NCI-H446 treated with DMSO at 0.1 percent for 48 hours (cell line): ENCODE measurements at regions not wholly inside any gene's neighbourhood (a gene's known extent, or its start where the extent isn't known, plus 50 kb on each side); places are given as distances from the start of the nearest gene placed in this dataset.
"Not testable (repeated sequence)": the region's sequence is repeated elsewhere in the genome, so short reads cannot be mapped to it uniquely, and the experiment has no call there.

Experiments used
- DNase-seq: peaks from one replicate; lab custom pipeline; 2025; lab: John Stamatoyannopoulos, UW

DNA sequence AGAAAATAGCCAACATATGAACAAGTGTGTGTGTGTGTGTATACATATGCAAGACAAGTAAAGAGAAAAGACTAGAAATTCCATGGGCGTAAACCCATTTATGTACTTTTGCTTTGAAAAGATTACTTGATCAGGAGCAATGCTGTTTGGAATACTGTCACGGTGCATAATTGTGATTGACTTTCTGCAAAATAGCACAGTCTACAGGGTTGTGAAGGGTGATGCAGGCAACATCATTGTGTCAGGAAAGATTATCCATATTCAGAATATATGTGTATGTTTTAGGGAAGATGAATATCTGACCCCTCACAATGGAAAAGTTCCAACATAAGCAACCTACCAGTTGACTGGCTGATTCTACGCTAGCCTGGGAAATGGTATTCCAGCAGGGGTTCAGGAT is 307.7 kb downstream of the JRKL start:
- no peak for DNase-seq

DNA sequence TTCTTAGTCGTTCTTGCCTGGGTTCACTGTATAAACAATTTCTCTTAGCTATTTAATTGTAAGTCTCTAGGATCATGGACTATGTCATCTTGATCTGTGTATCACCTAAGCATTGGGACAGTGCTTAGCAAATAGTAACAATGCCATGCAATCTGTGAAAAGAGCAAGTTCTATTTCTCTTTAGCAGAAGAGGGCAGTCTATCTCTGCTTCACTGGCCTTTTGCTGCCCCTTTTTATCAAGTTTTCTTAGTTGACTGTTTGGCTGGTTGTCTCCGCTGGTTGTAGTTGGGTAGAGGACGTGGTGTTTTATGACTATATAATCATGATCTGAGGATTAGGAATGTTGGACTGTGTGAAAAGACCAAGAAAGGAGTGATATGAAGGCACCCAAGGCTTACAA is 315.0 kb downstream of the JRKL start:
- DNase-seq, result no peak

DNA sequence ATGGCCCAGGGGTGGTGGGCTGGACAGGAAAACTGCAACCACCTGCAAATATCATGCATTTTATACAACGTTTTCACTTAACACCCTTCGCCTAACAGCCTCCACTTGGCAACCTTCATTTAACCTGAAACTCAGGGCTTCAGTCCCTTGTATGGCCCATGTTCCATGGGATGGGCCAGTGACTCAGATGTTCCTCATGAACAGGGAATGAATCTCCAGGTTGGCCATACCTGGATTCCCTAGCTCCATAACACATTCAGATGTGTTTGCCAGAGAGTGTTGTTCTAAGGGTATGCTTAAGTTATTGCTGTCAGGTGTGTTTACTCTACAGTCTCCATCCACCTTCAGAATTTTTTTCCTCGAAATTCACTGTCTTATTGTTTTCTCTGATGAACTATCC is 316.9 kb downstream of the JRKL start:
- no peak for DNase-seq

DNA sequence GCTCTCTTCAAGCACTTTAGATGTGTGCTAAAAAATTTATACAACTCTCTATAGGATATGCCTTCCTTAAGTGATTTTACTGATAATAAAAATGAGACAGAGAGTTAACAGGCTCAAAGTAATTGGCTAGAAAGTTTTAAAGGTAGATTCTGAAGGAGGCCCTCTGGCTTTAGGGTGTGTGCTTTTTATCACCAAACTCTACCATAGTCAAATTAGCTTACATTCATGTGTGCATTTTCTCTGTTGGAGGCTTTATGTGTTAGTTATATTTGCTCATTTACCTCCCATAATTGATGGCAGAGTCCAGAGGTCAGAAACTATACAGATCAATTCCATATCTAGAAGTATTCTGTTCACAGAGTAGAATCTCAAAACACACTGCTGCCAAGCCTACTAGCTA is 317.5 kb downstream of the JRKL start:
- DNase-seq, result no peak

DNA sequence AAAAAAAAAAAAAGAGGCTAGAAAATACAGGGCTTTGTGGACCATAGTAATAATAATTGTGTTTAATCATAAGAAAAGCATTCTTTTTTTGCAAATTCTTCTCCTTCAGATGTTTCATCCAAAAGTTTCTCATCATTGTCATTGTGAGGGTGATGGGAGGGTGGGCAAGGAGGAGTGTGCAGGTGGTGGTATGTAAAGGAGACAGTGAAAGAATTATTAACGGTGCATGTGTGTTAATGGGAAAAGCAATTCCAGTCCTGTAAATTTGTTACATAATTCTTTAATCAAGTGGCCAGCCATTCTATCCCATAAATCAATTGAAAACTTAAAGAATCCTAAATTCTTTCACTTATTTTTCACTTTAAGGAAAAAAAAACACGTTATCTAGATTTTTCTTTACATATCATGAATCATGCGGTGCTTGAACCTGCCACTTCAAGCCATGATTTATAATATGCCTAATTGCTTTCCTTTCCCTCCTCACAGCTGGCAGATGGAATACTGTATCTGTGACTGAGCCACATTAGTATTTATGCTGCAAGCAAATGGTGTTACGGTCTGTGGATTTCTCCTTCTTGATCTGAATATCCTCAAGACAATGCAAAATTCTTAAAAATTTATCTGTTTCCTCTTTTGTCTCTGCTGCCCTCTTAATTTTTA is 318.5 kb downstream of the JRKL start:
- DNase-seq, result peak; percentile 55

DNA sequence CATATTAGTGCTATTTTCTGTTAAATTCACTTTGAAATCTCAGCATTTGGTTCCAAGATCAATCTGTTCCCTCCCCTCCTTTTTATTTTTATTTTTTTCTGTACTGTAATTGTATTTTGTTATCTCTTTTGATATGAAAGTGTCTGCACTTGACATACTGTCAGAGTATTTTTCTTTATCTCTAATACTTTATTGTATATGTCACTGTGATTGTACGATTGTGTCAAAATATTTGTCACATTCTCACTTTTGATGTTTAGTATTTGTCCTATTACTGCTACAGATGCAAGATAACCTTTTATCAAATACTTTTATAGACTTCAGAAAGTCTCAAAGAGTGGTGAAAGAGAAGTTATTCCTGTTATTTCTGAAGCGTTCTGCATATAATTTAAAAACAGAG is 323.5 kb downstream of the JRKL start:
- no peak for DNase-seq

DNA sequence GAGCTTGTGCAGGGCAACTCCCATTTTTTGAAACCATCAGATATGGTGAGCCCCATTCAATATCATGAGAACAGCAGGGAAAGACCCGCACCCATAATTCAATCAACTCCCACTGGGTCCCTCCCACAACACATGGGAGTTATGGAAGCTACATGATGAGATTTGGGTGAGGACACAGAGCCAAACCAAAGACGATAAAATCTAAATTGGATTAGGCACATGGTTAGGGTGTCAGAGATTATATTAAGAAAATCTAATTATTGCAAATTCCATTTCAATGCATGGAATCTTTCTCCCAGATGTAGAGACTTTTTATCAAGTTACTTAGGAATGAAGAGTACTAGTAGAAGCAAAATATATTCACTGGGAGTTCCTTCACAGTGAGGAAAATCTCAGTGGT is 324.9 kb downstream of the JRKL start:
- DNase-seq, result no peak

DNA sequence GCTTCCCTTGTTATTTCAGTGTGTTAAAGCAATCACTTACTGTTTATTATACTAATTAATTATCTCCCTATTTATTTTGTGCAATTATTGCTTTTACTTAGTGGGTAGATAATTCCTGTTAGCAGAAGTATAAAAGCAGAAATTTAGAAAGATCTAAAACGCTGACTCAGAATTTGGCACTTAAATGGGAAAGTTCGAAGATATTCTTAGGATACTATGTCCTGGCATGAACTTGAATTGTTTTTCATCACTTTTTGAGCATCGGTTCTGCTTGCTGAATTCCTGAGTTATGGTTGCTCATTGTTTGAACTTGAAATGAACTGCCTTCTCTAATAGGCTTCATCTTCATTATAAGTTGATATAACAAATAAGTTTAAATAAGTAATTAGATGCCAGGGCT is 325.4 kb downstream of the JRKL start:
- no peak for DNase-seq

DNA sequence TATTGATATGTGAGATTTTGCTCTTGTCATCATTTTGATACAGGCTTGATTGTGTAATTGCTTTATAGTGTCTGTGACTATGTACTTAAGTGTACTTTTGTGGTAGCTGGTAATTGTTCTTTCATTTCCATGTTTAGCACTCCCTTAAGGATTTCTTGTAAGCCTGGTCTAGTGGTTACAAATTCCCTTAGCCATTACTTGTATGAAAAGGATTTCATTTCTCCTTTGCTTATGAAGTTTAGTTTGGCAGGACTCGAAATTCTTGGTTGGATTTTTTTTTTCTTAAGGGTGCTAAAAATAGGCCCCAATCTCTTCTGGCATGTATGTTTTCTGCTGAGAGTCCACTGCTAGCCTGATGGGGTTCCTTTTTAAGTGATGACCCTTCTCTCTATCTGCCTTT is 346.8 kb downstream of the JRKL start:
- no peak for DNase-seq

DNA sequence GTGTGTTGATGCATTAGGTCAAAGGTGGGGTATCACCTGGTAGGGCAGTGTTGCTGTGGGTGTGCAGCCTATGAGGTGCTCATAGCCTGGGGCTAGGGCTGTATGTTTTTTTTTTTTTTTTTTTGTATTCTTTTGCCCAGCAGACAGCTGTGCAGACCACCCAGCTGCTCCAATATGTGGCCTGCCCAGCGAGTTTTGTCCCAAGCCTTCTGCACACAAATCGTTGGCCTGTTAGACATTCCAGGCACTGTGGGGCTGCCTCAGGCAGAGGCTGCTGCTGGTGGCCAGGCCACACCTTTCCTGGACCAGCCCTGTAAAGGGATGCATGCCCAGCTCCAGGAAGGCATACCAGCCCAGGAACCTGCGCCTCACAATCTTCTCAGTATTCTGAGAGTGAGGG is 348.5 kb downstream of the JRKL start:
- no peak for DNase-seq

DNA sequence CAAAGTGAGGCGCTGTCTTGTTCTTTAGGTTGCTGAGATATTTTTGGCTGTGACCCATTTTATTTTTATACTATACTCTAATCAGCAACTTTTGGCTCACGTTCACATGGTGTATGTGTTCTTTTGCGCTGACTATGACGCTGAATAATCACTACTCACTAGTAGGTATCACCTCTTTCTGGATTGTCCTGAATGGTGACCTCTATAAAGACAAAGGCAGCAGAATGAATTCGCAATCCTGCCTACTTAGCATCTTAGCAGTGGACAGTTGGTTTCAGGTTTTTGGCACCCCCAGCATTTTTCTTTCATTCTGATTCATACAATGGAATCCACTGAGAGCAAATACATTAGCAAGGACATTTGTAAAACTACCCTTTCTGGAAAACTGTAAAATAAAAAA is 351.3 kb downstream of the JRKL start:
- DNase-seq, result no peak

DNA sequence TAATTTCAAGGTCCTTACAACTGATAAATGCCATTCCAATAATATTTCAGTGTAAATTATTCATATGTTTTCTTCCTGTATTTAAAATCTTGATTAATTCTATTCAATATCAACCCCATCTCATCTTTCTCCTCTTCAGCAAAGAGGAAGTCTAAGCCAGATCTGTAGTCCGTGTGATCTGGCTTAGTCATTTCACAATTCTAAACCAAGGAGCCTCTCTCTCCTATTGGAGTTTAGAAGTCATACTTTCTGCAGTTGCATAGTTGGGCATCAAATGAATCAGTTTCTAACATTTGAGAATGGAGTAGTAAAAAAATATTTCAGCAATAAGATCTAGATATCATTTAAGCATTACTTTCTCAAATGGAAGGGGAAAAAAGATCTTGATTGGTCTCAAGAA is 354.9 kb downstream of the JRKL start:
- DNase-seq, result no peak

DNA sequence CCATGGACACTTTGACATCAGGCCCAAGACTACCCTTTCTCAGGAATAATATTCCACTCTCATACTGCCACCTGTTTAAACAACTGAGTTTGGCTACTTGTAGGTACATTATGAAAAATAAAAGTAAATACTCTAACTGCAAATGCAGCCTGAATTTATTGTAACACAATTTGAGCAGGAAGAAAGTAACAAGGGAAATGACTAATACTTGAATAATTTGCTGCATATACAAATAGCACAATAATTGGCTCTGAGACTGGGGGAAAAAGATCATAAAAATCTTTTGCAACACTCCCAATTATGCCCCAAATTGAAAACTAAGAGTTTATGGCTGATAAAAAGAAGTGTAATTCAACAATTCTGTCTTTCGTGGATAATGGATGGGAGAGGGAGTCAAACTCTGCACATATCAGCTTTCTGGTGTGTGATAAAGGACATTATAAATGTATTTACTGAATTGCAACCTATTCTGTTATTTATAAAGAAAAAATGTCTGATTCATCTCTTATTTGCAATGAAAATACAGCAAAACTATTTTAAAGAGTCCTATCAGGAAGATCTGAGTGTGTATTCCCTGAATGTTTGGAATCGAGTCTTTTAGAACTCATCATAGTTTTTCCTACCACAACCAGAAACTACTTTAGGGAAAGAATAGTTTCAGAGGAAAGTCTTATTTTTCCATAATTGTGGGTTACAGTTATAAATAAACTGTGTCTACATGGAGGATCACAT is 359.0 kb downstream of the JRKL start:
- no peak for DNase-seq

DNA sequence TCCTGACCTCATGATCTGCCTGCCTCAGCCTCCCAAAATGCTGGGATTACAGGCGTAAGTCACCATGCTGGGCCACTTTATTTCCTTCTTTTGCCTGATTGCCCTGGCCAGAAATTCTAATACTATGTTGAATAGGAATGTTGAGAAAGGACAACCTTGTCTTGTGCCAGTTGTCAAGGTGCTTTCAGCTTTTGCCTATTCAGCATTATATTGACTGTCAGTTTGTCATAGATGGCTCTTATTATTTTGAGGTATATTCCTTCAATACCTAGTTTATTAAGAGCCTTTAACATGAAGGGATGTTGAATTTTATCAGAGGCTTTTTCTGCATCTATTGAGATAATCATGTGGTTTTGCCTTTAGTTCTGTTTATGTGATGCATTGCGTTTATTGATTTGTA is 362.0 kb downstream of the JRKL start:
- DNase-seq, result not testable (repeated sequence)

DNA sequence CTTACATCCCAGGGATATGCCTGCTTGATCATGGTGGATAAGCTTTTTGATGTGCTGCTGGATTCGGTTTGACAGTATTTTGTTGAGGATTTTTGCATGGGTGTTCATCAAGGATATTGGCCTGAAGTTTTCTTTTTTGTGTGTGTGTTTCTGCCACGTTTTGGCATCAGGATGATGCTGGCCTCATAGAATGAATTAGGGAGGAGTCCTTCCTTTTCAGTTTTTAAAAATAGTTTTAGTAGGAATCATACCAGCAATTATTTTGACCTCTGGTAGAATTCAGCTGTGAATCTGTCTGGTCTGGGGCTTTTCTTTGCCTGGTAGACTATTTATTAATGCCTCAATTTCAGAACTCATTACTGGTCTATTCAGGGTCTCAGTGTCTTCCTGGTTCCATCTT is 362.4 kb downstream of the JRKL start:
- DNase-seq, result no peak

DNA sequence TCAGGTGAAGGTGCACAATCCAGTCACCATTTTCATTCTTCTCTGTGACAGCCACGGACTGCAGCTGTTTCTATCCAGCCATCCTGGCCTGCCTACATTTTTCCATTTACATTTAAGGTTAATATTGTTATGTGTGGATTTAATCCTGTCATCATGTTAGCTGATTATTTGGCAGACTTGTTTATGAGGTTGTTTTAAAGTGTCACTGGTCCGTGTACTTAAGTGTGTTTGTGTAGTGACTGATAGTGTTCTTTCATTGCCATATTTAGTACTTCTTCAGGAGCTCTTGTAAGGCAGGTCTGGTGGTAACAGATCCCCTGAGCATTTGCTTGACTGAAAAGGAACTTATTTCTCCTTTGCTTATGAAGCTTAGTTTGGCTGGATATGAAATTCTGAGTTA is 364.2 kb downstream of the JRKL start:
- no peak for DNase-seq

DNA sequence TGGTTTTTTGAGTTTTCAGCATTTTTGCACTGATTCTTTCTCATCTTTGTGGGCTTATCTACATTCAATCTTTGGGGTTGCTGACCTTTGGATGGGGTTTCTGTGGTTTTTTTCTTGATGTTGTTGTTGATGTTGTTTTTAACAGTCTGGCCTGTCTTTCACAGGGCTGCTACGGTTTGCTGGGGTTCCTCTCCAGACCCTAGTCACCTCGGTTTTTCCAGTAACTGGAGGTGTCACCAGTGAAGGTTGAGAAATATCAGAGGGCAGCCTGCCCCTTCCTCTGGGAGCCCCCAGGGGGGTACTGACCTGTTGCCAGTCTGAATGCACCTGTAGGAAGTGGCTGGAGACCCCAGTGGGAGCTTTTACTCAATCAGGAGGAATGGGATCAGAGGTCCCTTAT is 365.4 kb downstream of the JRKL start:
- DNase-seq, result no peak

DNA sequence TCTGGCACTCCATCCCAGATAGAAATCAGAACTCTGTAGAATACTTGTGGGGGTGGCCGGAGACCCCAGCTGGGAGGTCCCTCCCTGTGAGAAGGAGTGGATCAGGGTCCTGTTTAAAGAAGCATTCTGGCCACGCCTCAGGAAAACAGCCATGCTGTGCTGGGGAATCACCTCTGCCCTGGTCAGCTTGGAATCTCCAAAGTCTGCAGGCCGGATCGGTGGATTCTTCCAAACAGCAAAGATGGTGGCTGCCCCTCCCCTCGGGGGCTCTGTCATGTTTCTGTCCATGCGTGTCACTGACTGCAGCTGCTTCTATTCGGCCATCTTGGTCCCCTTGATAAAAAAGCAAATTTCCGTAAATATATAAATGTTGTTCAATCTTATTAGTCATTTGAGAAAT is 365.9 kb downstream of the JRKL start:
- no peak for DNase-seq

DNA sequence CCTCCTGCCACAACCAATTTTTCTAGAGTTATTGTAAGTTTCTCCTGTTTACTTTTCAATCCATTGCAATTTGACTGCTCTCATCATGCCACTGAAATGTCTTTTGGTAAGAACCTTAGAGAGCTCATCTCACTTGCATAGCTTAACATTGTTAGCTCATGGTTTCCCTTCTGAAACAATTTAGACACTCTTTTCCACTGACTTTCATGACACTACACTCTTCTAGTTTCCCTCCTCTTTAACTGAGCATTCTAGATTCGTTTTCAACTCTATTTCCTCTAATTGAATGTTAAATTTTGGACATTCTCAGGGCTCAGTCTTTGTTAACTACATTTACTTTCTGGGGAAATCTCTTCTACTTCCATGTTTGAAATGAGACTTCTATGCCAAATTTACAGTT is 369.1 kb downstream of the JRKL start:
- no peak for DNase-seq

DNA sequence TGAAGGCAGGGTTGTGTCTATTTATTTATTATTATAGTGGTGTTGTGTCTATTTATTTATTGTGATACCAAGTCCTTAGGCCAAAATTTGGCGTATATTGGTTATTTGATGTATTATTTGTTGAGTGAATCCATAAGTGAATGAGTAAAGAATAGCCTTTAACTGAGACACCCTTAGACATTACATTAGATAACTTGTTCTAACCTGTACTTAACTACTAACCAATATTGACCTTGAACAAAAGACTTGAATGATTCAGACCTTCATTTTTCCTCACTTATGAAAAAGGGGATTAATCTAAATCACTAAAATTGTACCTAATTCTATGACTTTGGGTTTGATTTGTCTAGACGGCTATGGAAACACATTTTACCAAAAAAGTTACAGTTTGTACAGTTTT is 370.5 kb downstream of the JRKL start:
- no peak for DNase-seq

DNA sequence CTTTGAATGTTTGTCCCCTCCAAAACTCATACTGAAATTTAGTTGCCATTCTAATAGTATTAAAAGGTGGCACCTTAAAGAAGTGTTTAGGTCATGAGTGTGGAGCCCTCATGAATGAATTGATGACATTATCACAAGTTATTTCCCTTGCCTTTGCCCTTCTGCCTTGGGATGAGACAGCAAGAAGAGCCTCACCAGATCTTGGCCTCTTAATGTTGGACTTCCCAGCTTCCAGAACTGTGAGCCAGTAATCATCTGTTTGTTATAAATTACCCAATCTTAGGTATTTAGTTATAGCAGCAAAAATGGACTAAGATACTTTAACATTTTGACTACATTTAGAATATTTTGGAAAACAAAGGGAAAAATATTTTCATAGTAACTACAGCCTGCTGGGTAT is 371.0 kb downstream of the JRKL start:
- no peak for DNase-seq

DNA sequence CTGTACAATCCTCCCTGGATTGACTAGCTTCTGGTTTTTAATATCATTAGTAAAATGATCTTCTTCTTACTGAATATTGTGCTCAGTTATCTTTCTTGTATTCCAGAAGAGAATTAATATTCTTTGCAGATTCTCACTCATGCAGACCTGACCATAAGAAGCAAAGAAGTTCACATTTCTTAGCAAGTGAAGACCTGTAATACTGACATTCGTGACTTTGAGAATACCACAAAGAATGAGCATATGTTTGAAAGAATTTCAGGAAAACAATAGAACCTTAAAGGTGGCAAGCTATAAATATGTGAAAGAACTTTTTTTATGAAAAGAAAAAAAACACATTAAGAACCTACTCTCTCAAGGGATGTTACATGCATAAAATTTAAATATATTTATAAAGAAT is 371.6 kb downstream of the JRKL start:
- DNase-seq, result no peak

DNA sequence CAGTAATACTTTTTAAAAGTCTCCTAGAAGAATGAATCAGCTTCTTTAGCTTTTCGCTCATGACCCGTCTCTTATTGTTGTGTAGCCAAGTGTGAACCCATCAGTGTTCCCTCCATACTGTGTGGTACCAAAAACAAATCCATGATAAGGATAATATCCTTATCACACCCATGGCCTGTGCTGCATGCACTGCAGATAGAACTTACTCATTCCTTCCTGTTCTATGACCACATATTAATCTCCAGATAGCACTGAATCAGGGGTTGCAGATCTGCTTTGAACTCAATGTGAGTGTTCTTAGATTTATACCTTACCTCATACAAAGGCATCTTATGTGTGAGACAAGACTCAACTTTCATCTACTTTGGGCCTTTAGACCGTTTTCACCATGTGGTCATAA is 373.4 kb downstream of the JRKL start:
- no peak for DNase-seq

DNA sequence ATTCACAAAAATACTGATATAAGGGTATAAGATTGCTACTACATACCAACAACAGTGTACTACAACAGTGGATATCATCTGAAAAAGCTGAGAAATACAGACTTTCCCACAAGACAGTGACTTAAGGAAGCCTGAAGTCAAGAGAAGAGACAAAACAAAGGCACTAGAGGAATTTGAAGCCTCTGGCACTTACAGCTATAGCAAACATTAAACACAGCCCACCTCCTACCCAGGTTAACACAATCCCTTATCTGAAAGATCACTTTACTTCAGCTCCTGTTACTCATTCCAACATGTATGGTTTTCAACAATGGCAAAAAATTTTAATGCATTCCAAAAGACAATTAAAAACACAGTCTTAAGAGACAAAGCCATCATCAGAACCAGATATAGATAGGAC is 388.5 kb downstream of the JRKL start:
- DNase-seq, result no peak
